ENCODE measurements at regions not wholly inside any gene's neighbourhood (a gene's known extent, or its start where the extent isn't known, plus 50 kb on each side); places are given as distances from the start of the nearest gene placed in this dataset.
"Not testable (repeated sequence)": the region's sequence is repeated elsewhere in the genome, so short reads cannot be mapped to it uniquely, and the experiment has no call there.

DNA sequence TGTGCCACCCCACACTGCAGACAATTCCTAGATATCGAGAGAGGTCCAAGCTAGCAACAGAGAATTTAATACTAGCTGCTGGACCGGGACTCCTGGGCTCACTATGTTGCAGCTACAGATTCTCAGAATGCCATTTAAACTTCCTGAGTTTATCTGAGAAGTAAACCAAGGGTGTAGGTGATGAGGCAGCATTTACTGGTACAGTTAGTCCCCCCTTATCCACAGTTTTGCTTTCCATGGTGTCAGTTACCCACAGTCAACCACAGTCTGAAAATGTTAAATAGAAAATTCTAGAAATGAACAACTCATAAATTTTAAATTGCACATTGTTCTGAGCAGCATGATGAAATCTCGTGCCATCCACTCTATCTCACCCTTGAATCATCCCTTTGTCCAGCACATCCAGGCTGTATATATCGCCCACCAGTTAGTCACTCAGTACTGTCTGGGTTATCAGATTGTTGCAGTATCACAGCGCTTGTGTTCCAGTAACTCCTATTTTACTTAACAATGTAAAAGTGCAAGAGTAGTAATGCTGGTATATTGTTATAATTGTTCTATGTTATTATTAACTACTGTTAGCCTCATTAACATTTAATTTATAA, 157.5 kb upstream of the NBPF9 start:
- peak overlapping the region; percentile 69 for H3K27ac ChIP-seq (ENCODE audit: low read depth, low read length)
- H3K27me3 ChIP-seq (ENCODE audit: insufficient read depth, low read length); H3K9me3 ChIP-seq (ENCODE audit: low read depth, low read length); H3K4me2 ChIP-seq (ENCODE audit: insufficient read depth, low read length); H3K4me1 ChIP-seq (ENCODE audit: insufficient read depth, low read length); H2AFZ ChIP-seq (ENCODE audit: low read length); DNase-seq (ENCODE audit: insufficient read length, low spot score, missing footprints); H4K20me1 ChIP-seq (ENCODE audit: insufficient read depth, low read length); H3K4me3 ChIP-seq (ENCODE audit: insufficient read depth, low read length); H3K79me2 ChIP-seq (ENCODE audit: insufficient read depth, low read length); H3K36me3 ChIP-seq (ENCODE audit: insufficient read depth, low read length): not testable (repeated sequence)

DNA sequence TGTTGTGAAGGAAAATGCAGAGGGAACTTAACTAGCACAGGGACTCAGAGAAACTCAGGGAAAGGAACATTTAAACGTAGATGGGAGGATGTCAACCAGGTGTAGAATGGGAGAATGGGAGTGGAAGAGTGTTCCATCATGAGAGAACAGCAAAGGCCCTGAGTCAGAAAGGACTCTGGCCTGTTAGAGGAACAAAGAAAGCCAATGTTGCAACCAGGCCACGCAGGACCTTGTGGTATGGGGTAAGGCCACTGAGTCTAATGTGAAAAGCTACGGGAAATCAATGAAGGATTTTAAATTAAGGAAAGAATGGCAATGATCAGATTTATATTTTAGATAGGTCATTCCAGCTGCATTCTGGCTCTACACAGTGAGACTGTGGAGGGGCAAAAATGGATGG, 163.9 kb upstream of the NBPF9 start:
- H2AFZ ChIP-seq (ENCODE audit: low read length); H3K9me3 ChIP-seq (ENCODE audit: low read depth, low read length); H3K27ac ChIP-seq (ENCODE audit: low read depth, low read length); H3K27me3 ChIP-seq (ENCODE audit: insufficient read depth, low read length); H3K4me2 ChIP-seq (ENCODE audit: insufficient read depth, low read length); H3K4me1 ChIP-seq (ENCODE audit: insufficient read depth, low read length); H3K4me3 ChIP-seq (ENCODE audit: insufficient read depth, low read length); H4K20me1 ChIP-seq (ENCODE audit: insufficient read depth, low read length); DNase-seq (ENCODE audit: insufficient read length, low spot score, missing footprints); H3K79me2 ChIP-seq (ENCODE audit: insufficient read depth, low read length); H3K36me3 ChIP-seq (ENCODE audit: insufficient read depth, low read length): not testable (repeated sequence)

DNA sequence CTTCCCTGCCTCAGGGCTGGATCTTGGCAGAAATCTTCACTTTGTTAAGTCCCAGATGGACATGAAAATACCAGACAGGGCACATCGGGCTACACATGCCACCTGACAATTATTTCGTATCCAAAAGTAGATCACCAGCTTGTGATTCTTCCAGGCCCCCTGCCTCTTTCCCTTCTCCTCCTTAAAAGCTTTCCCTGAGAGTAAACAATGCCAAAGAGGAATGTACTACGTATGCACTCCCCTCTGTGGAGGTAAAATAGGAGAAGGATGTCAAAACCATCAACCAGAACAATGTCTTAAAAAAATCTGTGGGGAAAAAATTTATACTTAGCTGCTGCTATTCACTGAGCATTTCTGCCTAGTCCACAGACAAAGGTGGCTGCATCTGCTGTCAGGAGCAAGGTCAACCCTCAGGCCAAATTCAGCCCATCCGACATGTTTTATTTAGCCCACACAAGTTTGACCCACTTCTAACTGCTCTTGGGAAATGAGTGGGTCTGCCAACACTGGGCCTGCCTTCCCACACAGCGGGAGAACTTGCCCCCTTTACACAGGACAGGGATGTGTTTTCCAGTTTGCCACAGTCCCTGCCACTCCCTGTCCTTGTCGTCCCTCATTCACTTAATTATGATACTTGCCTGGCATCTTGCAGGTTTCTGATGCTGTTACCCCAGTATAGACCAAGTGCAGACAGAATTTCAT, 165.8 kb upstream of the NBPF9 start:
- not testable (repeated sequence) for H3K9me3 ChIP-seq (ENCODE audit: low read depth, low read length); H3K27ac ChIP-seq (ENCODE audit: low read depth, low read length); H3K4me2 ChIP-seq (ENCODE audit: insufficient read depth, low read length); H3K4me3 ChIP-seq (ENCODE audit: insufficient read depth, low read length); H3K4me1 ChIP-seq (ENCODE audit: insufficient read depth, low read length); H3K36me3 ChIP-seq (ENCODE audit: insufficient read depth, low read length); DNase-seq (ENCODE audit: insufficient read length, low spot score, missing footprints); H2AFZ ChIP-seq (ENCODE audit: low read length); H3K27me3 ChIP-seq (ENCODE audit: insufficient read depth, low read length); H4K20me1 ChIP-seq (ENCODE audit: insufficient read depth, low read length); H3K79me2 ChIP-seq (ENCODE audit: insufficient read depth, low read length)

DNA sequence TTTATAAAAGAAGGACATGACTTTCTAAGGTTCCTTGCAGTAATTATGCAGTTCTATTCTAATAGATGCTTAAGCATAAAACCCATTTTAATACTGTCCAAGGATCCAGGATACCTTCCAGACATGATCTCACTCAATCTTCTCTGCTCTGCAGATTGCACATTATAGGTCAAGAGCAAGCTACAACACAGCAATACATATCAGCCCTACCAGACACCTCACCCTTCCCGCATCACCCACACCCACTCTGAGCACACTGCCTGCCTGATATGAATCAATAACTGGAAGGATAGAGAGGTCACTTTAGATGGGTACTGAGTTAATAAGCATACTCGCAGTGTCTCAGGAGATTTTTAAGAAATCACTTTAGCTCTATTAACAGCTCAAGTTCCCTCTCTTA, 166.5 kb upstream of the NBPF9 start:
- not testable (repeated sequence) for H3K79me2 ChIP-seq (ENCODE audit: insufficient read depth, low read length)

DNA sequence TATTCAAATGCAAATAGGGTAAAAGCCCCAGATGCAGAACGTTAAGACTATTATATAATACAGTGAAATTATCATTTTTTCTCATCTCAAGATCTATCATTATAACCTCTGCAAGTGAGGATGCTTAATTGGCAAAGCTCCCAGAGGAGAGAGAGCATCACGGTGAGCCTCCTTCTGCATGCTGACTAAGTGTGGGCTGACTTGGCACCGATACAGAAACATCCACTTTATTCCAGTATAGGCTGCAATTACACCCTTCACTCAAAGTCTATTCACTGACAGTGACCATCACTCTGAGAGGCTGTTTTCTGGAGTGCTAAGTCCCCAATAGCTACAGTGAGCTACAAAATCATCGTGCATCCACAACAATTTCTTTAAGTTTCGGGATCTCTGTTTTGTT, 171.1 kb upstream of the NBPF9 start:
- not testable (repeated sequence) for DNase-seq (ENCODE audit: insufficient read length, low spot score, missing footprints); H3K4me1 ChIP-seq (ENCODE audit: insufficient read depth, low read length); H3K27me3 ChIP-seq (ENCODE audit: insufficient read depth, low read length); H3K9me3 ChIP-seq (ENCODE audit: low read depth, low read length); H2AFZ ChIP-seq (ENCODE audit: low read length); H4K20me1 ChIP-seq (ENCODE audit: insufficient read depth, low read length); H3K27ac ChIP-seq (ENCODE audit: low read depth, low read length); H3K36me3 ChIP-seq (ENCODE audit: insufficient read depth, low read length); H3K4me2 ChIP-seq (ENCODE audit: insufficient read depth, low read length); H3K4me3 ChIP-seq (ENCODE audit: insufficient read depth, low read length); H3K79me2 ChIP-seq (ENCODE audit: insufficient read depth, low read length)

More for the DNA sequence above, 166.5 kb upstream of the NBPF9 start:
- DNase-seq (ENCODE audit: insufficient read length, low spot score, missing footprints); H3K27me3 ChIP-seq (ENCODE audit: insufficient read depth, low read length); H3K4me3 ChIP-seq (ENCODE audit: insufficient read depth, low read length); H3K36me3 ChIP-seq (ENCODE audit: insufficient read depth, low read length); H3K9me3 ChIP-seq (ENCODE audit: low read depth, low read length); H3K4me1 ChIP-seq (ENCODE audit: insufficient read depth, low read length); H2AFZ ChIP-seq (ENCODE audit: low read length); H3K27ac ChIP-seq (ENCODE audit: low read depth, low read length); H3K4me2 ChIP-seq (ENCODE audit: insufficient read depth, low read length); H4K20me1 ChIP-seq (ENCODE audit: insufficient read depth, low read length): not testable (repeated sequence)

DNA sequence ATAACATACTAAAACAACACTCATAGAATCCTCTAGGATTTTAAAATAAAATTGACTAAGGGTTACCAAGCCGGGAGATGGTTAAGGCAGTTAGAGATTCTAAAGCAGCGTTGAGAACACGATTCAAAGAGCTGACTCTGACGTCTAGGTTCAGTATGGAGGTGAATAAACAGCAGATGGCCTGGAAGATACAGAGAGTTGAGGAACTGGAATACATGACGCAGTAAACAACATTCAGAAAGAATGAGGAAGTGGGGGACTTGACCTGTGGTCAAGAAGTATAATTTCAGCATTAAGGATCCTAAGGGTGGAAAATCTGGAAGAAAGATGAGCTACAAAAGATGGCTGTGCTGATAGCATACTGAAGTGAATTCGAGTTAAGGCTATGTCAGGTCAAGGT, 172.5 kb upstream of the NBPF9 start:
- not testable (repeated sequence) for H4K20me1 ChIP-seq (ENCODE audit: insufficient read depth, low read length); H3K4me3 ChIP-seq (ENCODE audit: insufficient read depth, low read length); DNase-seq (ENCODE audit: insufficient read length, low spot score, missing footprints)

DNA sequence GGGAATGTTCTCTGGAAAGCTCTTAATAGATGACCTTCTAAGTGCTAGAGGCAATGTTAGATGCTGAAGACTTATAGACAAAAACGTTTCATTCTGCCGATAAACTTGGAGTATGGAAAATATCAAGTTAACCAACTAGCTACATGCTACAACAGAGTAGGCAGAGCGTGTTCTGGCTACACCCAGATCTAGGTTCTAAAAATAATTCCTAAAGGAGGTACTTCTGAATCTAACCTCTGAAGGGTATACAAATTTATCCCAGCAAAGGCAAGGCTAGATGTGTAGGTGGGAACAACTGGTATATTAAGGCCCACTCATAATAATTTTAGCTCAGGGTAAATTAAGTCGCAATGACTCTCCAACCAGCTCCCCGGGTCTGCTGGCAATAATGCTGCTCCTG, 173.1 kb upstream of the NBPF9 start:
- H3K79me2 ChIP-seq (ENCODE audit: insufficient read depth, low read length); H3K9me3 ChIP-seq (ENCODE audit: low read depth, low read length); H3K27me3 ChIP-seq (ENCODE audit: insufficient read depth, low read length); H3K4me2 ChIP-seq (ENCODE audit: insufficient read depth, low read length); H3K36me3 ChIP-seq (ENCODE audit: insufficient read depth, low read length); H3K27ac ChIP-seq (ENCODE audit: low read depth, low read length); H4K20me1 ChIP-seq (ENCODE audit: insufficient read depth, low read length); H2AFZ ChIP-seq (ENCODE audit: low read length); H3K4me3 ChIP-seq (ENCODE audit: insufficient read depth, low read length); H3K4me1 ChIP-seq (ENCODE audit: insufficient read depth, low read length); DNase-seq (ENCODE audit: insufficient read length, low spot score, missing footprints): not testable (repeated sequence)

More for the DNA sequence above, 172.5 kb upstream of the NBPF9 start:
- not testable (repeated sequence) for H3K27ac ChIP-seq (ENCODE audit: low read depth, low read length); H3K79me2 ChIP-seq (ENCODE audit: insufficient read depth, low read length); H3K4me2 ChIP-seq (ENCODE audit: insufficient read depth, low read length); H2AFZ ChIP-seq (ENCODE audit: low read length); H3K36me3 ChIP-seq (ENCODE audit: insufficient read depth, low read length); H3K4me1 ChIP-seq (ENCODE audit: insufficient read depth, low read length); H3K27me3 ChIP-seq (ENCODE audit: insufficient read depth, low read length); H3K9me3 ChIP-seq (ENCODE audit: low read depth, low read length)

DNA sequence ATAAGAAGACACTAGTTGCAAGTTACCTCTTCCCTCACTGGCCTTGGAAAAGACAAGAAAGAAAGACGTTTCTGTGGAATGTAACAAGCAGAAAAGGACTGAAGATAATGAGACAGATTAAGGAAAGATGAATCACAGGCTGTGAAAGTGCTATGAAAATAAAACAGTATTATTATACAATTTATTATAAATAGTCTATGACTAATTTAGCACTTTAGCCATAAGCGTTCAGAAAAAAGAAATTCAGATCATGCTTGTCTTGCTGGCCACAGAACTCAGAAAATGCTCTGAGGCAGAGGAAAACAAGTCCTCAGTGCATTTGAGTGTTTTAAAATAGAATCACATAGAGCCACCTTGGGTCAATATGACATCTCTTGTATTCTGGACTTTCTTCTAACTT, 174.8 kb upstream of the NBPF9 start:
- H3K36me3 ChIP-seq (ENCODE audit: insufficient read depth, low read length); DNase-seq (ENCODE audit: insufficient read length, low spot score, missing footprints); H2AFZ ChIP-seq (ENCODE audit: low read length); H3K27ac ChIP-seq (ENCODE audit: low read depth, low read length); H3K27me3 ChIP-seq (ENCODE audit: insufficient read depth, low read length); H3K79me2 ChIP-seq (ENCODE audit: insufficient read depth, low read length); H3K4me3 ChIP-seq (ENCODE audit: insufficient read depth, low read length); H3K4me1 ChIP-seq (ENCODE audit: insufficient read depth, low read length); H3K4me2 ChIP-seq (ENCODE audit: insufficient read depth, low read length); H3K9me3 ChIP-seq (ENCODE audit: low read depth, low read length); H4K20me1 ChIP-seq (ENCODE audit: insufficient read depth, low read length): not testable (repeated sequence)

DNA sequence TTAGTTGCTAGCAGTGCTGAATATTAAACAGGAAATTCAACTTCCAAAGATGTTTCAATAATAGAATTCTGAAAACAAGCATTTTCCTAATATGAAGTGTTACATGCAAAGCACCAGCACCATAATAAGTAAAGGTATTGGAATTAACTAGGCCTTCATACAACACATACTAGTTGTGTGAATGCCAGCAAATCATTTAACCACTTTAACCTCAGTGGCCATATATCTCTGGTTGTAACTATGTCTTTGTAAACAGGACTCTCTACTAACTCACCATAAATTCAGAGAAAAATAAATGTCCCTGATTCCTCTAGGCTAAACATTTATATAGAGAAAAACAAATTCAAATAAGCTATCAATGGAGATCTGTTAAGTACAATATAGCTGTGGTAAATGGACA, 175.7 kb upstream of the NBPF9 start:
- not testable (repeated sequence) for H3K27ac ChIP-seq (ENCODE audit: low read depth, low read length); H2AFZ ChIP-seq (ENCODE audit: low read length); H3K36me3 ChIP-seq (ENCODE audit: insufficient read depth, low read length); DNase-seq (ENCODE audit: insufficient read length, low spot score, missing footprints); H3K4me2 ChIP-seq (ENCODE audit: insufficient read depth, low read length); H3K79me2 ChIP-seq (ENCODE audit: insufficient read depth, low read length); H3K4me1 ChIP-seq (ENCODE audit: insufficient read depth, low read length); H3K9me3 ChIP-seq (ENCODE audit: low read depth, low read length); H3K27me3 ChIP-seq (ENCODE audit: insufficient read depth, low read length); H3K4me3 ChIP-seq (ENCODE audit: insufficient read depth, low read length); H4K20me1 ChIP-seq (ENCODE audit: insufficient read depth, low read length)

Measured in osteoblast (primary cell).